Large intestine (tissue), 3 donors: ENCODE measurements at regions not wholly inside any gene's neighbourhood (a gene's known extent, or its start where the extent isn't known, plus 50 kb on each side); places are given as distances from the start of the nearest gene placed in this dataset.

Source experiments
- DNase-seq, 2 donors: peaks; one replicate each; pipeline versions ENCODE4 v3.0.0 to v3.0.0-alpha.2; 2013
- H3K27ac ChIP-seq: one replicate; pipeline ENCODE4 v1.5.1; 2013; ENCODE audit warnings: low read length
- H3K27me3 ChIP-seq: 2 replicates; pipeline ENCODE4 v1.6.1; 2013; ENCODE audit warnings: low read length; ENCODE audit not compliant: control insufficient read depth, insufficient read depth
- H3K36me3 ChIP-seq: 2 replicates; pipeline ENCODE4 v1.6.1; 2013; ENCODE audit warnings: low read length; ENCODE audit not compliant: control insufficient read depth, insufficient read depth
- H3K4me1 ChIP-seq: one replicate; pipeline ENCODE4 v1.6.1; 2013; ENCODE audit warnings: low read length; ENCODE audit not compliant: control insufficient read depth, insufficient read depth
- H3K4me3 ChIP-seq: one replicate; pipeline ENCODE4 v1.5.1; 2013; ENCODE audit warnings: low read length
- H3K9me3 ChIP-seq: one replicate; pipeline ENCODE4 v1.6.1; 2013; ENCODE audit warnings: mild to moderate bottlenecking, low read depth, low read length, moderate library complexity; ENCODE audit not compliant: control insufficient read depth
- WGBS: methylation state at CpG from one replicate; pipeline ENCODE4 v1.1.5; 2013; ENCODE audit warnings: low lambda C conversion rate; ENCODE audit not compliant: insufficient coverage; 5-methylcytosine and 5-hydroxymethylcytosine counted together

GRCh38 chr14:25628978-25629377 is 579.0 kb upstream of the STXBP6 start:
- DNase-seq = no peak
- Histone ChIP-seq H3K27me3 (no peaks in the 10 kb centered on the region), H3K27ac (no peak overlapping the region), H3K9me3 (no peaks in the 10 kb centered on the region), H3K4me3 (no peak overlapping the region), H3K36me3 (no peaks in the 10 kb centered on the region), H3K4me1 (no peaks in the 10 kb centered on the region)
- no CpG with 5 or more reads among the region's 2 CpGs for whole genome bisulfite sequencing

GRCh38 chr14:25628390-25628789 is 578.4 kb upstream of the STXBP6 start:
- Histone ChIP-seq H3K27ac (no peak overlapping the region), H3K27me3 (no peaks in the 10 kb centered on the region), H3K4me1 (no peaks in the 10 kb centered on the region), H3K9me3 (no peaks in the 10 kb centered on the region), H3K4me3 (no peak overlapping the region), H3K36me3 (no peaks in the 10 kb centered on the region)
- 100% methylated on average over 1 of the region's 2 CpGs for WGBS
- DNase-seq = no peak

- Histone ChIP-seq H3K36me3 (no peaks in the 10 kb centered on the region), H3K4me3 (no peak overlapping the region), H3K27me3 (no peaks in the 10 kb centered on the region), H3K27ac (no peak overlapping the region), H3K4me1 (no peaks in the 10 kb centered on the region), H3K9me3 (no peaks in the 10 kb centered on the region)
- no peak for DNase-seq
- WGBS = no CpG with 5 or more reads among the region's 2 CpGs
Measured at GRCh38 chr14:25626986-25627385, 577.0 kb upstream of the STXBP6 start.

- Histone ChIP-seq H3K9me3 (no peaks in the 10 kb centered on the region), H3K36me3 (no peaks in the 10 kb centered on the region), H3K27ac (no peak overlapping the region), H3K4me1 (no peaks in the 10 kb centered on the region), H3K27me3 (no peaks in the 10 kb centered on the region), H3K4me3 (no peak overlapping the region)
- WGBS = no CpG with 5 or more reads among the region's 1 CpG
- DNase-seq = no peak
Measured at GRCh38 chr14:25622763-25623162, 572.8 kb upstream of the STXBP6 start.

- DNase-seq = no peak
- no peaks in the 10 kb centered on the region for H3K4me1 ChIP-seq
- H3K27ac ChIP-seq = no peak overlapping the region
- H3K4me3 ChIP-seq = no peak overlapping the region
- no peaks in the 10 kb centered on the region for H3K36me3 ChIP-seq
- no peaks in the 10 kb centered on the region for H3K27me3 ChIP-seq
- H3K9me3 ChIP-seq = no peaks in the 10 kb centered on the region
Measured at GRCh38 chr14:25620515-25620914, 570.6 kb upstream of the STXBP6 start.

- no peak for DNase-seq
- Histone ChIP-seq H3K36me3 (no peaks in the 10 kb centered on the region), H3K27me3 (no peaks in the 10 kb centered on the region), H3K4me1 (no peaks in the 10 kb centered on the region), H3K4me3 (no peak overlapping the region), H3K27ac (no peak overlapping the region), H3K9me3 (no peaks in the 10 kb centered on the region)
Measured at GRCh38 chr14:25615174-25615573, 565.2 kb upstream of the STXBP6 start.

- H3K4me3 ChIP-seq = no peak overlapping the region
- DNase-seq = no peak
- WGBS = 33% methylated on average over 3 of the region's 3 CpGs
- no peaks in the 10 kb centered on the region for H3K36me3 ChIP-seq
- no peak overlapping the region for H3K27ac ChIP-seq
- no peaks in the 10 kb centered on the region for H3K4me1 ChIP-seq
- no peaks in the 10 kb centered on the region for H3K27me3 ChIP-seq
- no peaks in the 10 kb centered on the region for H3K9me3 ChIP-seq
Measured at GRCh38 chr14:25607192-25607591, 557.2 kb upstream of the STXBP6 start.

GRCh38 chr14:25602106-25602505 is 552.2 kb upstream of the STXBP6 start:
- no peaks in the 10 kb centered on the region for H3K36me3 ChIP-seq
- WGBS = no CpG with 5 or more reads among the region's 1 CpG
- no peak overlapping the region for H3K27ac ChIP-seq
- H3K9me3 ChIP-seq = no peaks in the 10 kb centered on the region
- H3K4me1 ChIP-seq = no peaks in the 10 kb centered on the region
- H3K27me3 ChIP-seq = no peaks in the 10 kb centered on the region
- no peak for DNase-seq
- H3K4me3 ChIP-seq = no peak overlapping the region

- H3K36me3 ChIP-seq = no peaks in the 10 kb centered on the region
- DNase-seq = no peak
- H3K9me3 ChIP-seq = no peaks in the 10 kb centered on the region
- H3K4me1 ChIP-seq = no peaks in the 10 kb centered on the region
- no peak overlapping the region for H3K4me3 ChIP-seq
- no peaks in the 10 kb centered on the region for H3K27me3 ChIP-seq
- WGBS = no CpG with 5 or more reads among the region's 3 CpGs
- H3K27ac ChIP-seq = no peak overlapping the region
Measured at GRCh38 chr14:25588751-25589150, 538.8 kb upstream of the STXBP6 start.

- WGBS = 95% methylated on average over 5 of the region's 5 CpGs
Measured at GRCh38 chr14:25574628-25575325, 524.8 kb upstream of the STXBP6 start.

GRCh38 chr14:25570483-25570882 is 520.5 kb upstream of the STXBP6 start:
- H3K4me1 ChIP-seq = no peaks in the 10 kb centered on the region
- WGBS = no CpG with 5 or more reads among the region's 4 CpGs

More at GRCh38 chr14:25574628-25575325, 524.8 kb upstream of the STXBP6 start:
- DNase-seq = no peak
- Histone ChIP-seq H3K27me3 (no peaks in the 10 kb centered on the region), H3K9me3 (no peaks in the 10 kb centered on the region), H3K4me3 (no peak overlapping the region), H3K27ac (no peak overlapping the region), H3K4me1 (no peaks in the 10 kb centered on the region), H3K36me3 (no peaks in the 10 kb centered on the region)

More at GRCh38 chr14:25570483-25570882, 520.5 kb upstream of the STXBP6 start:
- Histone ChIP-seq H3K27ac (no peak overlapping the region), H3K4me3 (no peak overlapping the region), H3K9me3 (no peaks in the 10 kb centered on the region), H3K36me3 (no peaks in the 10 kb centered on the region), H3K27me3 (no peaks in the 10 kb centered on the region)
- no peak for DNase-seq
